ENCODE measurements at regions not wholly inside any gene's neighbourhood (a gene's known extent, or its start where the extent isn't known, plus 50 kb on each side); places are given as distances from the start of the nearest gene placed in this dataset.

GRCh38 chr18:47721876-47722275, 208.6 kb downstream of the SMAD2 start:
- H3K27me3 ChIP-seq (replicated peaks; ENCODE audit: insufficient read depth, low read length): no peaks in the 10 kb centered on the region
- no peaks in the 10 kb centered on the region for H3K79me2 ChIP-seq (ENCODE audit: low read length)
- DNase-seq: no peak
- H3K9me2 ChIP-seq (replicated peaks; ENCODE audit: insufficient read depth, low read length): no peaks in the 10 kb centered on the region
- H3F3A ChIP-seq (ENCODE audit: insufficient read depth, low read length): no peaks in the 10 kb centered on the region
- no peak overlapping the region for H3K4me3 ChIP-seq (ENCODE audit: low read length)
- H4K20me1 ChIP-seq (ENCODE audit: insufficient read depth, low read length): no peaks in the 10 kb centered on the region
- no peak for TF ChIP-seq EZH2 (optimal IDR thresholded peaks at IDR 0.05; ENCODE audit: low read depth, low read length)
- no peak for TF ChIP-seq EZH2phosphoT487 (IDR thresholded peaks at IDR 0.05; ENCODE audit: low read length)
- no peak for TF ChIP-seq CTCF (IDR thresholded peaks at IDR 0.05; ENCODE audit: low read length)
- H3K27ac ChIP-seq (ENCODE audit: low read length): no peak overlapping the region
- H3K4me1 ChIP-seq (ENCODE audit: low read length): no peaks in the 10 kb centered on the region
- no peaks in the 10 kb centered on the region for H3K9me3 ChIP-seq (replicated peaks; ENCODE audit: insufficient read depth, low read length)
- H3K36me3 ChIP-seq (replicated peaks; ENCODE audit: insufficient read depth, low read length): no peaks in the 10 kb centered on the region
- no peak overlapping the region for H3K9ac ChIP-seq (ENCODE audit: low read length)
- H3K4me2 ChIP-seq (ENCODE audit: low read depth, low read length): no peak overlapping the region
- H2AFZ ChIP-seq (ENCODE audit: low read length): no peak overlapping the region

- H3K4me1 ChIP-seq (ENCODE audit: low read length): no peaks in the 10 kb centered on the region
- no peak overlapping the region for H3K4me2 ChIP-seq (ENCODE audit: low read depth, low read length)
- no peak overlapping the region for H3K4me3 ChIP-seq (ENCODE audit: low read length)
- no peaks in the 10 kb centered on the region for H4K20me1 ChIP-seq (ENCODE audit: insufficient read depth, low read length)
- no peak overlapping the region for H2AFZ ChIP-seq (ENCODE audit: low read length)
- no peaks in the 10 kb centered on the region for H3K79me2 ChIP-seq (ENCODE audit: low read length)
- no peaks in the 10 kb centered on the region for H3F3A ChIP-seq (ENCODE audit: insufficient read depth, low read length)
- TF ChIP-seq EZH2phosphoT487 (IDR thresholded peaks at IDR 0.05; ENCODE audit: low read length): no peak
- TF ChIP-seq CTCF (IDR thresholded peaks at IDR 0.05; ENCODE audit: low read length): no peak
- no peak for TF ChIP-seq EZH2 (optimal IDR thresholded peaks at IDR 0.05; ENCODE audit: low read depth, low read length)
- H3K9me2 ChIP-seq (replicated peaks; ENCODE audit: insufficient read depth, low read length): no peaks in the 10 kb centered on the region
- H3K27ac ChIP-seq (ENCODE audit: low read length): no peak overlapping the region
- H3K9me3 ChIP-seq (replicated peaks; ENCODE audit: insufficient read depth, low read length): no peaks in the 10 kb centered on the region
- DNase-seq: no peak
- no peak overlapping the region for H3K9ac ChIP-seq (ENCODE audit: low read length)
- H3K27me3 ChIP-seq (replicated peaks; ENCODE audit: insufficient read depth, low read length): no peaks in the 10 kb centered on the region
- H3K36me3 ChIP-seq (replicated peaks; ENCODE audit: insufficient read depth, low read length): no peaks in the 10 kb centered on the region
Observed at GRCh38 chr18:47720741-47721140, 209.7 kb downstream of the SMAD2 start.

- H3F3A ChIP-seq (ENCODE audit: insufficient read depth, low read length): no peaks in the 10 kb centered on the region
- no peak overlapping the region for H2AFZ ChIP-seq (ENCODE audit: low read length)
- no peak overlapping the region for H3K4me2 ChIP-seq (ENCODE audit: low read depth, low read length)
- H3K9me3 ChIP-seq (replicated peaks; ENCODE audit: insufficient read depth, low read length): no peaks in the 10 kb centered on the region
- H3K9ac ChIP-seq (ENCODE audit: low read length): no peak overlapping the region
- no peaks in the 10 kb centered on the region for H4K20me1 ChIP-seq (ENCODE audit: insufficient read depth, low read length)
- no peak overlapping the region for H3K27ac ChIP-seq (ENCODE audit: low read length)
- TF ChIP-seq CTCF (IDR thresholded peaks at IDR 0.05; ENCODE audit: low read length) (no peak), EZH2 (optimal IDR thresholded peaks at IDR 0.05; ENCODE audit: low read depth, low read length) (no peak), EZH2phosphoT487 (IDR thresholded peaks at IDR 0.05; ENCODE audit: low read length) (no peak)
- H3K27me3 ChIP-seq (replicated peaks; ENCODE audit: insufficient read depth, low read length): no peaks in the 10 kb centered on the region
- DNase-seq: no peak
- H3K79me2 ChIP-seq (ENCODE audit: low read length): no peaks in the 10 kb centered on the region
- H3K4me3 ChIP-seq (ENCODE audit: low read length): no peak overlapping the region
- H3K36me3 ChIP-seq (replicated peaks; ENCODE audit: insufficient read depth, low read length): no peaks in the 10 kb centered on the region
- no peaks in the 10 kb centered on the region for H3K4me1 ChIP-seq (ENCODE audit: low read length)
- H3K9me2 ChIP-seq (replicated peaks; ENCODE audit: insufficient read depth, low read length): no peaks in the 10 kb centered on the region
Observed at GRCh38 chr18:47719096-47719780, 211.2 kb downstream of the SMAD2 start.

Data from MM.1S (cell line).